ENCODE measurements at regions not wholly inside any gene's neighbourhood (a gene's known extent, or its start where the extent isn't known, plus 50 kb on each side); places are given as distances from the start of the nearest gene placed in this dataset.
"Not testable (repeated sequence)": the region's sequence is repeated elsewhere in the genome, so short reads cannot be mapped to it uniquely, and the experiment has no call there.

DNA sequence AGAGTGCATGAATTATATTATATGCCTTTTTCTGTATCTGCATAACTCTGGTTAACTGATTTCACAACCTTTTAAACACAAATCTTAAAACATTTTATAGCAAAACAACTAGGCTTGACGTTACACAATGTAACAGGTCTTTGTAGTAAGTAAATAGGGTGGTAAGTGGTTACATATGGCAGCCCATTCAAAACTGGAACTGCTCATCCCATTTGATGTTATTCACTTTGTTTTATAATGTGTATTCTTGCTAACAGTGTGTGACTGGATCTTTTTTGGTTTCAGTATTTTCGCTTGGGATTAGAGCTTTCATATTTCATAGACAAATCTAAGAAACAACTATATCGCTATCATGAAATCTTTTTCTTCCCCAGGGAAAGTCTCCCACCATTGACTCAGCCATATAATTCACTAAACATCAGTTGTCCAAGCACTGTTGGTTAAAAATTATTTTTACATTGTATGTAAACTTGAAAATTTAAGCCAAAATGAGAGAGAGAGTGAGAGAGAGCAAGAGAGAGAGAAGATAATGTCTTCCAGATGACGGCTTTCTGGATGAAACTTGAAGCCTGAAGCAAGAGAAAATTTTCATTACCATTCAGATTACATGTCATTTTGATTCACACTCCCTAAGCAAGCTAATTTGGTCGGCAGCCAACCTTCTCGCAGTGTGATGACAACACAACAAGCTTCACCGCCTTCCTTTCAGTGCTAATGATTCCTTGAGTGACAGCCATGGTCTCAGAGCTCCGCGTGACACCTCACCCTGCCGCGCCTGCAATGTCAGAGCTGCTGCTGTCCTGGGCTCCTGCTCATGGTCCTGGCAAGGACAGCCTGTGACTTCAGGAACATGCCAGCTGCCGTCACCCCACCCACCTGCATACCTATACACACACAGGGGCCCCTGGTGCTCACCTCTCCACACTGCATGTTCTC is 946.9 kb upstream of the SOX11 start:
- FAIRE-seq: no peak

DNA sequence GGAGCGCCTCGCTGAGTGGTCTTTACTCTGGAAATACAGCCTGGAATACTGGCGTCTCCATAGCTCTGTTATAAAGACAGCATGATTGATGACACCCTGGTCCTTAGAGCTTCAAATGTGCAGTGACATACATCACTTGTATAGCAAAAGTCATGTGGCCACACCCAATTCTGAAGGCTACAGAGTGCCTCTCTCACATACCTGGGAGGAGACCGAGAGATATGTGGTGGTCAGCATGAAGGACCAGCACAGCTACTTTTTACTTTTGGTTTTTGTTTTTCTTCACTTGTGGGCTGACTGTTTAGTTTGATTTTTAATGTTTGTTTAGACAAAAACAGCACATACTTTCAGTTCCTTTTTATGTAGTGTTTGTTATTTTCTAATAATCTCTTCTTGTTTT is 938.5 kb upstream of the SOX11 start:
- no peak for FAIRE-seq

DNA sequence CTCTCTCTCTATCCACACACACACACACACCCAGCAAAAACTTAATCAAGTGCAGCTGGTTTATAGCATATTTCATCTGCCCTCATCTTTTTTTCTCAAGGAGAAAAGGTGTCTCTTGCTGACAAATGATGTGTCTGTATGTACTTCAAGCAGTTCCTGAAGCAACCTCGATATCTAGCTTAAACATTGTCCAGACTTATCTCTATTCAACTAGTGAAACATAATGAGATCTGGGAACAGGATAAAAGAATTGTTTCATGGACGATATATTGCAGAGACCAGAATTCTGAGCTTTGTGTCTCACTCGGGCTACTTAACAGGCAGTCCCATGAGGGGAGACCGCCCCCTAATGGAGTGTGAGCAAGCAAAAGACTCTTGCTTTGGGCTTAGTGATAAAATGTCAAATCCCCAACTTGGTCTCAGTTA is 929.2 kb upstream of the SOX11 start:
- FAIRE-seq: peak; percentile 89

DNA sequence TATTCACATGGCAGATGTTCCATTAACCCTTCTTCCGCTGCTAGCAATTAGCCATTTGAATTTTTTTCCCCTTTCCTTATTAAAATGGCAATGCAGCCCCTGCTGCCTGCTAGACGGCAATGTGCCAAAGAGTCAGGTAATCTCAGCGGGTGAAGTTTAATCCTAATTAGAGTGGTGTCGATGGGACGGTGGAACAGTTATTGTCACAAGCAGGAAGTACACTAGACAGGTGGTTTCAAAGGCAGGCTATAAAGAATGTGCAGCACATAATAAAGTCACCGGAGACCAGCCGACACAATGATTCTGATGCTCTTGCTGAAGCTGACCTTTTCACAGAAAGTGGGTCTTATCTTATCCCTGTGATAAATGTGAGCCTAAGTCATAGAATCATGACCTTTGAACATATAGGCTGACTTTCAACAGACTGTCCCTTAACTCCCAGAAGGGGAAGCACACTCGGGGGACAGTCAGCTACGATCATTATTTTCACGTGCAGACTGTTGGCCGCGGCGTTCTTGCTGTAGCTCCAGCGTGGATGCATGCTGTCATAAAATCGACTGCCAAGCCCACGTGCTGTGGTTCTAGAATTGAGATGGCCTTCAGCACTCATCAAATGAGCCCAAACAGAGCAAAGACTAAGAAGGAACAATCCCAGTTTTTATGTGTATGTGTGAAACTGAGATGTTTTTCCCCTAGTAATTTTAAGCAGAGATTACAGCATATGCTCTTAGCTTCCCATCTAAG is 926.2 kb upstream of the SOX11 start:
- FAIRE-seq: no peak

DNA sequence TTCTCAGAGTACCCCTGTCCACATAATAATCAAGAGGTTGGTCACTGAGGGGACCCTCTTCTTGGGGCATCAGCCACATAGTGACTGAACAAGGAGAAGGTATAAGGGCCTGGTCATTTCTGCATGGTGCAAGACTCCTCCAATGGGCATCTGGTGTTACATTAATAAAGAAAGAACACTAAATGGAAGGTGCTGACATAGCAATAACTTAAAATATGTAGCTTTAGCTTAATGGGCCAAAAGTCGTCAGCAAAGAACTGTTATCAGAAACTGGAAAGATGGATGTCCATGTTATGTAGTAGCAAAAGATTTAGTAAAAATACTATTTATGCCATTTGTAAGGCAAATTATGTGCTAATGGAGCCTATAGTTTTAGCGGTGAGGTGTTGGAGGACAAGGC is 916.5 kb upstream of the SOX11 start:
- FAIRE-seq: no peak

DNA sequence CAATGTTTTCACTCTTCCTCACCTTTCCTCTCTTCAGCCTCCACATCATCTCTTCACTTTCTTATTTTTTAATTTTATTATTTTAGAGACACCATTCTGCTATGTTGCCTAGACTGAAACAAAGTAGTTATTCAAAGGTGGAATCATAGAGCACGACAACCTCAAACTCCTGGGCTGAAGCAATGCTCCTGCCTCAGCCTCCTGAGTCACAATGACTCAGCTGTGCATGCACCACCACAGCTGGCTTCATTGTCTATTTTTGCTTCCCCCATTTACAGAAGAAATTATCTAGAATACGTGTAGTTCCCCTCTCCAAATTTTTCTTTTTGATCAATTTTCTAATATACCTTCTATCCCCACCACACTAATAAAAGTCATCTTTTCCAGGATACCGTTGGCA is 911.5 kb upstream of the SOX11 start:
- no peak for FAIRE-seq

DNA sequence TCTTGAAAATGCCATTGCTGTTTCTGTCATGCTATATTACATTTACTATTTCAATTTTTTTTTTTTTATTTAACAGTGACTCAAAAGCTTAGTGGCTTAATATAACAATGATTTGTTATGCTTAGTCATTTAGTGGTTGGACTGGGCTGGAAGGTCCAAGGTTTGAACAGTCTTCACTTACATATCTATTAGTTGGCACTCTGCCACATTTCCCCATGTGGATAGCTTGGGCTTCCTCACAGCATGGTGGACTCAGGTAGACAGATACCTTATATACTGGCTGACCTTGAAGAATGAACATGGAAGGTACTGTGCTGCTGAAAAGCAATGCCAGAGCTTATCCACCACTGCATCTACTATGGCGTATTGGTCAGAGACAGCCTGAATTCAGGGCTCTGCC is 909.5 kb upstream of the SOX11 start:
- FAIRE-seq: no peak

DNA sequence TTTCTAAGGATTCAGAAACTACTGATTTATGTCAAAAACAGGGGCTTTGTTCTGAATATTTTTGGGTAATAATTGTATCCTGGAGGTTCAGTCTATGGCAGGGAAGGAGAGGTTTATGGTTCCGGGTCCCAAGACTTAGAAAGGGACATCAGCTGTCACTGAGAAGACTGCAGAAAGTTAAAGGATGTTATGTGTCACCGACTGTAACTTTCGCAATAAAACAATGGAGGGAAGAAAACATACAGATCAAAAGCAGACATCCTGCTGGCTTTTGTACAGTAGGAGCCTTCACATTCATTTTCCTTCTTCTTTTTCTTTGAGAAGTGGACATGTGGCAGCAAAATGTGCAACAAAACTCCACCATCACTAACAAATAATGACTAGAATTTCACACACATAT is 900.7 kb upstream of the SOX11 start:
- FAIRE-seq: no peak

DNA sequence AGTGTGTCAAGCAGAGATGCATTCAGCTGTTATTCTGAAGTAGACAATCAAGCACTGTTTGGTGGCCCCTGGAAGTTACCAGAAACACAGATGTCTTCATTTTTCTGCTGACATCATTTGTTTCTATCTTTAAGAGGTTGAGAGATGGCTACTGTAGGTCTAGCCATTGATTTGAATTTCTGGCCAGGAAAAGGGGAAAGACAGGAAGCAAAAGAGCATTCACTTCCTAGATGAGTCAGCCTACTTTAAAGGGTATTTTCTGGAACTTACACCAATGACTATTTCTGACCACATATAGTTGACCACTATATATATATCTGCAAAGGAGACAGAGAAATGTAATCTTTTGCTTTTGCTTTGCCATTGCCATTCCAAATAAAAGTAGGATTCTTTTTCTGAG is 900.1 kb upstream of the SOX11 start:
- FAIRE-seq: no peak

DNA sequence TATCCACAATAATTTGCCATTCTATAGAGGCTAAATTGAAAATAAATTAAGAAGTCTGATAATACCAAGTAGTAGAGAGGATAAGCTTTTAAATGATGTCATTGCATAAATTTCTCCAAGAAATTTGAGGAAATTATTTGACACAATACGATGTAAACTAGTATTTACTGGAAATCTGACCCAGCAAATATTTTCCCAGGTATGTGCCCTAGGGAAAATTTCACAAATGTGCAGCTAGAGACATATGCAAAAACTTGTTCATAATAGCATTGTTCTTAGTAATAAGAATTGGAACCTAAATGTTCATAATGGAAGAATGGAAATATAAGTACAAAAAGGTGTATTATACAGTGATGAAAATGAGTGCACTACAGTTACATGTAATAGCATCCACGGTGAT is 888.8 kb upstream of the SOX11 start:
- FAIRE-seq: no peak

DNA sequence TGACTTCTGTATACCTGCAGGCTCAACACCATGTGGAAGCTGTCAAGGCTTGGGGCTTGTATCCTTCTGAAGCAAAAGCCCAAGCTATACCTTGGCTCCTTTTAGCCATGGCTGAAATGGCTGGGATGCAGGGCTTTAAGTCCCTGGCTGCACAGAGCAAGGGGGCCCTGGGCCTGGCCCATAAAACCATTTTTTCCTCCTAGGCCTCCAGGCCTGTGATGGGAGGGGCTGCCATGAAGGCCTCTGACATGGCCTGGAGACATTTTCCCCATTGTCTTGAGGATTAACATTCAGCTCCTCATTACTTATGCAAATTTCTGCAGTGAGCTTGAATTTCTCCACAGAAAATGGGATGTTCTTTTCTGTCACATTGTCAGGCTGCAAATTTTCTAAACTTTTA is 878.0 kb upstream of the SOX11 start:
- not testable (repeated sequence) for FAIRE-seq

DNA sequence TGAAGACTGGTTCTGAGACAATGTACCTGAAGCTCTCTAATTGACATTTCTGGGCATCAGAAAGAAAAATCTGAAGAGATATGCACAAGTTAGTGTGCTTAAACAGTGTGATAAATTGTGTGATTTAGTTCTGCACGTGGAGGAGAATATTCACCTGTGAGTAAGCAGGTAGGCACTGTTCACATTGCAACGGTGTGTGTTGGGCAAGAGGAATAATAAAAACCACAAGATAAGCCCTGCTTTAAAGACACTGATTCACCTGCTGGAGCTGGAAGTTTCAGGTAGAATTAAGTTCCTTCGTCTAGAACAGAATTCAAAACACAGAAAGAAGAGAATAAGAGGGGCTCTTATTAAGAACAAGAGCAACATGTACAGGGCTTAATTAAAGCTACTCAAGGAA is 864.3 kb upstream of the SOX11 start:
- FAIRE-seq: no peak

DNA sequence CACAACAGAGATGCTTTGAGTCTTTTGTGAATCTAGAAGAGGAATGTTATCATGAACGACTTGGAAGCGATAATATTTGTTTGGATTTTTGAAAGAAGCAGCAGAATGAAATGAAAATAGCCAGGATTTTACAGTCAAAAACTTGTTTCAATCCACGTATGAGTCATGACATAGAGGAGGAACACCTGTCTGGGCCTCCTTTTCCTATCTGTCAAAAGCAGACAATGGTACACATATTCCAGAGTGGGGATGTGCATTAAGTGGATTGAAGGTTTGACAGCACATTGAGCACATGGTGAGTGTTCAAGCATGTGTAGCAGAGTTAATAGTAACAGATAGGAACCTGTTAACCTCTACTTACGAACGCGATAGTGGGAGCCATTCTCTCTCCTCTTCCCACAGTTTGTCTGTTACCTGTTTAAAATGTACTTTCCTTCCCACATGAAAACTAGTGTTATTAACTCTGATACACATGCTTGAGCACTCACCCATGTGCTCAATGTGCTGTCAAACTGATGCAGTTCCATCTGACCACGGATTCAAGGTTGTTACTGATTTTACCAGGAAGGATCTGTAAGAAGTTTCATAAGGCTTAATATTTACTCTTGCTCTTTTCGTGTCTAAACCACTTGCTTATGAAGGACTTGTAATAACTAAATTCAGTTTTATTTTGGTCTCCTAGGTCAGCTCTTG is 863.4 kb upstream of the SOX11 start:
- no peak for FAIRE-seq

DNA sequence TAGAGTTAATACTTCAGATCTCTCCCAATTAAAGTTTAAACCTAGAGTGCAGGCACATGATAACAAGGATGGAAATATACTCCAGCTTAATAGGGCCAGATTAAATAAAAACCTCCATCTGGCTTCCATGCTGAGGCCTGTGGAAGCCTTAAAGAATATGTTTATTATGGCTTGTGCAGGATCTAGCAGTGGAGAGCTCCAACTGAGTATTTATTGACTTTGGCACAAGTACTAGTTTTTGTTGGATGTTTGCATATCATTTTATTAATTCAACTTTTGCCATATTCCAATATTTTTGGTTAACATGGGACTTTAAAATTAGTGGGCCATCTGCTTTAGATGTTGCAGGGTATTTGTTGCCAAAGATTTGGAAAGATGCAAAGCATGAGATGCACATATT is 860.4 kb upstream of the SOX11 start:
- peak; percentile 21 for FAIRE-seq

DNA sequence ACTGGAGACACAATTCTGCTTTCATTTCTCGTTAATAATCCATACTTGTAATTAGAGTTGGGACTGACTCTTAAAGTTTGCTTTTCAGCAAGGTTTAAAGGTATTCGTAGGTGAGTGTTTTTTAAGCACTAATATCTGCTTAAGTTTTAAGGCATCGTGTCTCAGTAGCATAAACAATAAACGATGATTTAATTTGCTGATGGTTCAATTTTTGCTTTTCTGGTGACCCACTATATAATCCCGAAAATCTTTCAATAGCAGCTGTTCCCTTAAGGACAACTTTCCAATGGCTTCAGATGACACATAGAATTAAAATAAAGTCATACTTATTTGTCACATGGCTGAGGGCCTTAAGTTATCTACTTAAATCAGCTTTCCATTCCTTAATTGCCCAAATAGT is 859.5 kb upstream of the SOX11 start:
- FAIRE-seq: no peak

DNA sequence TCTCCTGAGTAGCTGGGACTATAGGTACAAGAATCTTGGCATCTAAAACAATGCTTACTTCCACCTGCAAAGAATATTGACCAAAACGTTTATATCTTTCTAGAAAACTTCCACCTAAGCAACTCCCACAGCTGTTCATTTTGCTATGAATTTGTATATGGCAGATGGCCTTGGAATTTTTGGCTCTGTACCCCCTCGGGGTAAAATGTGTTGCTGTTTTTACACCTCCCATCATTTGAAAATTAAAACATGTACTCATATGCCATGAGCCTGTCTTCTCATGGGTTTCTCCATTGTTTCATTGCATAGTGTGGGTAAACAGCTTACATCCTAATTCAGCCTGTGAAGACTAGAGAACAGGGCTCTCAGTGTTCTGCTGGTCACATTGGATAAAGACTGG is 853.6 kb upstream of the SOX11 start:
- no peak for FAIRE-seq

DNA sequence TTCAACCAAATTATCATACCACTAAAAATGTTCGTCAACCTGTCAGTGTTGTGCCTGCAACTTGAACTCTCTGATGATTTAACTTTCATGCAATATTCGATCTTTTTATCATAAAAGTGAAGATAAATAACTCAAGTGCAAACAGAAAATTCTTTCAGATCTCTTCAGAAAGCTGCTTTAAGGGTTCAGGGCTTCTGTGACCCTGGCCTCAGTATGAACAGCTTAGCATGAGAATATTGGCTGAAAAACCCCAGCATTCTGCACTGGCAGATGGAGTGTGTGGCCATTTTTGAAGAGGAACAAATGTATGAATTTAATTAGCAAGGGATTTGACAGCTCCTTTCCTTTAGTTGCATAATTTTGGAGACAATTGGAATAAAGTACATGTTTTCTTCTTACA is 851.4 kb upstream of the SOX11 start:
- no peak for FAIRE-seq

DNA sequence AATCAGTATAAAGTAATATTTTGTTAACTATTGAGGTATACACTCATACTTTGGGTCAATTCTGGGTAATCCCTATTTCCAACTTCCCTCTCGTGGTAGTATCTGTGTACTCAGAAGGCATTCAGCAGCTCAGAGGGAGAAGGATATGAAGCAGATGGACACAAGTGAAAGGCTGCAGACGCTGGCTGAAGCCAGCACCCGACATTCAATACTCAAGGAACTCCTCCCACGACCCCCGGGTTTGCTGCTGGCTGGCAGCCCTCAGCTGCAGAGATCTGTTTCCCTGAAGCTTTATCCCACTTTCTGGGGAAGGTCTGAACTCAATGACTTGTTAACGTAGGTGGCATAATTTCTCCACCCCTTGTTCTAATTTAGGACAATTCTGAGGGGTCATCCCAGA is 847.3 kb upstream of the SOX11 start:
- FAIRE-seq: no peak

DNA sequence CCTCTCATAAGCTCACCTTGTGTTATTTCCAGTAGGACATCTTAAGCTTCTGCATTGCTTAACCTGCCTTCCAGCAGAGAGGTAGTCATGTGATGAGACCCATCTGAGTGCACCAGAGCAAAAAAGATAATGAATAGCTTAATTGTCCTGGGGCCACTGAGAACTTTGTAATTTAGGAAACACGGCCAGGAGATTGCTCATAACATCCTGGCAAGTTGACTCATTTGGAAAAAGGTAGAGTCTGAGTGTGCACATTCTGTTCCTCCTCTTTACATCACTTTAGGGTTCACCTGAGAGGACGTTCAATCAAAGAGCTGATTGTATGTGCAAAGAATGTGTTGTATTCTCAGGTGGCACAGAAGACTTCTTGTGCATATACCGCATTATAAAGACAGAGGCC is 830.2 kb upstream of the SOX11 start:
- no peak for FAIRE-seq

DNA sequence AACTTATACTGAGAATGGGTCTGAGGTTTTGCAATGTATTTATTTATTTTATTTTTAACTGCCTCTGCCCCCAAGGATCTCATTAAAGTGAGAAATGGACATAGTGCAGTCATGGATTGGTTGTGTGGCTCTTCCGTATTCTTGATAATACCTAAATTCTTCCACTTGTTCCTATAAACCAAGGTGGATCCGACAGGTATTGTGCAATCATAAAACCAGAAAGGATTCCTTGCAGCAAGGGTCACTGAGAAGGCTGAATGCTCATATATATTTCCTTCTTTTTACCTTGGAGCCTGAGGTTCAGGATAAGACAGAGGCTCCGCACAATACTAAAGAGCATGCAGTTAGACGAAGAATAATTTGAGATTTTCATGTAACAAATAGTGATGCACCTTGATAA is 826.0 kb upstream of the SOX11 start:
- FAIRE-seq: no peak

DNA sequence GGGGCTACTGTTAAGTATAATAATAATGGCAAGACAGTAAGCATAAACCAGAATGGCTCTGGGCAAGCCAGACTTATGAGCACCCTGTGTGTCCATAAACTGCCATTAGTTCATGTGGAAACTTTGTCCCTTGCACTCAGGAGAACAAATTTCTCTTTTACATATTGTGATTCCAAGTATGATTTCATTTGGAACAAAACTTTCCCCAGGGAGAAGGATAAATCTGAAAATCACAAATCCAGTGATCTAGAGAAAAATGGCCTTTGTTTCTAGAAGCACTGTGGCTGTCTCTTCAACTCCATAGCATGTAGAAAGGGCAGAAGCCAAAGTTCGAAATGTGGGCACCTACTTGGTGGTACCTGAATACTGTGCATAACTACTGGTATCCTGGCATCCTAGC is 823.7 kb upstream of the SOX11 start:
- no peak for FAIRE-seq

DNA sequence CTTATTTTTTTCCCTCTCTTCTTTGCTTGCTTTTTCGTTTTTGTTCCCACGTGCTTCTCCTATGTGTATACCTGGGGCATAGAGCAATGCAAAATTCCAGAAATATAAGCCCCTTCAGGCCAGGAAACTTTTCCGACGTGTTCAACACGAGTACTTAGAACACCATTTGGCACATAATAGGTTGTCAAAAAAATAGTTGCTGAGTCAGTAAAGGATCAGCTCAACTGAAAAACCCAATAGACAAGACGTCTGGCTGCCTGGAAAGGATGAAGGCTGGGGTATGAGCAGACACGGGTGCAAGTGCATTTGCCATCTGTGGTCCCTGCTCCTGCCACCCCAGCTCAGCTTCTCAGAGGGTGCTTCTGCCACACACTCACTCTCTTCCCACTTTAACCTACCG is 823.0 kb upstream of the SOX11 start:
- FAIRE-seq: no peak

DNA sequence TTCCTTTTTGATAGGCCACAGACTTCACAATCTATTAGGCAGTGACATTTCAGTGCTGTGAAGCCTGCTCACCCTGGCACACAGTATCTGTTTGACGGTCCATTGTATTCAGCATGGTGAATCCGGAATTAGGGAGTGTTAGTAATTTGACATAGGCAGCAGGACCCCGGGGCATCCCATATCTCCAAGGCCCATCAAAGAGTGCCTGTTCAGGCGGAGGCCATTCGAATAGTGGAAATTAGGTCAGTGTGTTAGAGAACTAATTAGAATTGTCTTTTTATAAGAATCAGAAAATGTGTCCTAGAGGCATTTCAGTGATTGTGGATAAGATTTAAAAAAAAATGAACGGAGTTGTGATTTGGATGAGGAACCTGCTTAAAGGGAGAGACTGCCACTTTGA is 818.8 kb upstream of the SOX11 start:
- FAIRE-seq: no peak

All from endometrium (tissue), 2 donors.